K562 (cell line): ENCODE measurements at regions not wholly inside any gene's neighbourhood (a gene's known extent, or its start where the extent isn't known, plus 50 kb on each side); places are given as distances from the start of the nearest gene placed in this dataset.

Source experiments
- ATAC-seq: fragments of 200-7000 bp; cut with Tn5 transposase; 3 replicates; pipeline ENCODE4 v1.9.1; 2020; ENCODE audit warnings: moderate library complexity
- BruUV-seq: library from RNA; stranded (reverse); fragments of 400-500 nt; replicated peaks from 2 replicates; lab custom pipeline; 2021; lab: Mats Ljungman, UMichigan
- CTCF ChIA-PET: fragments of 300-600 bp; formaldehyde crosslinking; extraction: SDS; loops from one replicate; lab custom pipeline; 2021; ENCODE audit warnings: low intra/inter-chr PET ratio; lab: Yijun Ruan, JAX
- POLR2A ChIA-PET: fragments of 300-600, 350-650 bp; sonication (Branson Sonifier 250); formaldehyde crosslinking; extraction: SDS; loops from one replicate; lab custom pipeline; 2021; ENCODE audit warnings: antibody characterized with exemption, inconsistent platforms; lab: Yijun Ruan, JAX
- DNase-seq, 4 experiments: peaks; one replicate each; pipeline versions ENCODE4 v3.0.0 to v3.0.0-alpha.2; 2011 to 2018; ENCODE audit warnings: low spot score in 3 of 4, mixed read lengths in 3 of 4; ENCODE audit errors: extremely low read depth in 1 of 4
- FAIRE-seq: peaks from 2 replicates; lab custom pipeline; 2011; peaks lifted over from hg19 to GRCh38; lab: Jason Lieb, UNC
- H2AFZ ChIP-seq: 2 replicates; pipeline ENCODE4 v1.6.0; 2011; ENCODE audit warnings: low read depth, low read length, control low read depth, inconsistent platforms
- H3K27ac ChIP-seq: fragments of 200-600 bp; 3 replicates; pipeline ENCODE4 v1.8.0; 2011; ENCODE audit warnings: low read depth, mild to moderate bottlenecking, control low read depth, inconsistent platforms, low read length, moderate library complexity, mixed read lengths; ENCODE audit errors: extremely low read depth
- H3K27me3 ChIP-seq, 2 experiments: fragments of 300-600 bp in 1 of 2; 2 replicates in 1 of 2; 3 replicates in 1 of 2; pipeline versions ENCODE4 v1.6.0 to v1.8.0; 2011; ENCODE audit warnings: inconsistent platforms in 2 of 2, low read length in 2 of 2, mild to moderate bottlenecking in 1 of 2, mixed read lengths in 1 of 2, moderate library complexity in 1 of 2; ENCODE audit not compliant: control insufficient read depth in 2 of 2, insufficient read depth in 2 of 2
- H3K36me3 ChIP-seq: fragments of 300-600 bp; 3 replicates; pipeline ENCODE4 v1.8.0; 2011; ENCODE audit warnings: mild to moderate bottlenecking, low read length, inconsistent platforms; ENCODE audit not compliant: control insufficient read depth, insufficient read depth
- H3K4me1 ChIP-seq, 2 experiments: fragments of 200-600 bp in 1 of 2; replicated peaks in 1 of 2; 2 replicates in 1 of 2; 3 replicates in 1 of 2; pipeline versions ENCODE4 v1.5.1 to v1.8.0; 2011; ENCODE audit warnings: inconsistent platforms in 2 of 2, low read length in 2 of 2, mild to moderate bottlenecking in 1 of 2, mixed read lengths in 1 of 2, moderate library complexity in 1 of 2; ENCODE audit not compliant: control insufficient read depth in 2 of 2, insufficient read depth in 2 of 2
- H3K4me2 ChIP-seq: 2 replicates; pipeline ENCODE4 v1.6.1; 2011; ENCODE audit warnings: low read length, control low read depth, inconsistent platforms, mixed read lengths; ENCODE audit not compliant: insufficient read depth
- H3K4me3 ChIP-seq: fragments of 200-600 bp; sonication (generic), shearing (Covaris generic); 2 replicates; pipeline ENCODE4 v1.5.1; 2016; ENCODE audit warnings: control low read depth, inconsistent platforms
- H3K79me2 ChIP-seq: fragments of 200-600 bp; 3 replicates; pipeline ENCODE4 v1.8.0; 2011; ENCODE audit warnings: low read length, inconsistent platforms; ENCODE audit not compliant: control insufficient read depth, insufficient read depth
- H3K9ac ChIP-seq, 2 experiments: 2 replicates each; pipeline versions ENCODE4 v1.6.0 to v1.6.1; 2011; ENCODE audit warnings: low read depth in 2 of 2, low read length in 2 of 2, control low read depth in 1 of 2, inconsistent platforms in 1 of 2, mild to moderate bottlenecking in 1 of 2, mixed read lengths in 1 of 2; ENCODE audit not compliant: insufficient read depth in 1 of 2
- H3K9me1 ChIP-seq: one replicate; pipeline ENCODE4 v1.6.0; 2011; ENCODE audit warnings: inconsistent platforms, mild to moderate bottlenecking, low read length, moderate library complexity; ENCODE audit not compliant: control insufficient read depth, insufficient read depth
- H3K9me3 ChIP-seq: replicated peaks from 2 replicates; pipeline ENCODE4 v1.5.1; 2011; ENCODE audit warnings: low read depth, low read length, inconsistent platforms; ENCODE audit not compliant: control insufficient read depth, insufficient read depth
- H4K20me1 ChIP-seq: replicated peaks from 2 replicates; pipeline ENCODE4 v1.6.1; 2011; ENCODE audit warnings: low read length, inconsistent platforms, mixed read lengths; ENCODE audit not compliant: control insufficient read depth, insufficient read depth
- BRCA1 ChIP-seq, 2 experiments: fragments of 450-650 bp in 1 of 2; sonication (generic) in 1 of 2; formaldehyde crosslinking in 1 of 2; IDR thresholded peaks; 2 replicates each; pipeline versions ENCODE4 v1.5.0 to v1.6.1; 2017 to 2020; ENCODE audit warnings: mild to moderate bottlenecking in 1 of 2, missing genetic modification reagents in 1 of 2
- EGR1 ChIP-seq: fragments of 450-650 bp; conservative IDR thresholded peaks from 2 replicates; pipeline ENCODE4 v1.6.1; 2017; ENCODE audit warnings: mild to moderate bottlenecking
- HSF4 ChIP-seq: fragments of 250-450 bp; sonication (Bioruptor Pico); IDR thresholded peaks from 2 replicates; pipeline ENCODE4 v2.1.2; 2022; ENCODE audit warnings: mild to moderate bottlenecking, moderate library complexity, borderline replicate concordance
- JUN ChIP-seq, 2 experiments: sonication (generic) in 1 of 2; formaldehyde crosslinking in 1 of 2; IDR thresholded peaks; 2 replicates each; pipeline versions ENCODE4 v1.6.1 to v1.8.0; 2012 to 2022; ENCODE audit warnings: borderline replicate concordance in 2 of 2, mild to moderate bottlenecking in 2 of 2, improper control_type of control experiment in 1 of 2, low read depth in 1 of 2, low read length in 1 of 2, missing genetic modification reagents in 1 of 2
- L3MBTL2 ChIP-seq: fragments of 450-650 bp; IDR thresholded peaks from 2 replicates; pipeline ENCODE4 v1.6.1; 2016; ENCODE audit warnings: mild to moderate bottlenecking, moderate library complexity
- NR2C1 ChIP-seq, 2 experiments: fragments of 450-650 bp; IDR thresholded peaks; 2 replicates each; pipeline ENCODE4 v1.6.1; 2017; ENCODE audit warnings: mild to moderate bottlenecking in 2 of 2, antibody characterized with exemption in 1 of 2, inconsistent platforms in 1 of 2, missing compliant biosample characterization in 1 of 2, missing genetic modification characterization in 1 of 2
- PHF8 ChIP-seq: fragments of 200-600 bp; sonication (generic); IDR thresholded peaks from 2 replicates; pipeline ENCODE4 v1.6.1; 2012; ENCODE audit warnings: mixed run types, mild to moderate bottlenecking, inconsistent platforms, low read length, moderate library complexity, borderline replicate concordance
- POLR2H ChIP-seq: IDR thresholded peaks from 2 replicates; pipeline ENCODE4 v1.6.1; 2016; ENCODE audit warnings: missing genetic modification characterization, low read depth, mild to moderate bottlenecking, control low read depth, missing compliant biosample characterization, moderate library complexity
- TCF7L2 ChIP-seq: fragments of 150-350 bp; IDR thresholded peaks from 2 replicates; pipeline ENCODE4 v1.6.1; 2016; ENCODE audit warnings: low read depth, mild to moderate bottlenecking, low read length, moderate library complexity
- VEZF1 ChIP-seq: fragments of 200-800 bp; sonication (Bioruptor generic); IDR thresholded peaks from 2 replicates; pipeline ENCODE4 v1.6.1; 2017; ENCODE audit warnings: missing genetic modification characterization, missing compliant biosample characterization
- ZNF133 ChIP-seq: fragments of 250-450 bp; sonication (Bioruptor Pico); IDR thresholded peaks from 2 replicates; pipeline ENCODE4 v1.4.0; 2020; ENCODE audit warnings: mild to moderate bottlenecking
- ZNF143 ChIP-seq: sonication (generic); formaldehyde crosslinking; IDR thresholded peaks from 2 replicates; pipeline ENCODE4 v1.9.0; 2022; ENCODE audit warnings: mild to moderate bottlenecking, missing genetic modification reagents
- ZNF75A ChIP-seq: fragments of 450-650 bp; formaldehyde crosslinking; IDR thresholded peaks from 2 replicates; pipeline ENCODE4 v1.4.0; 2020; ENCODE audit warnings: mild to moderate bottlenecking
- WGBS: fragments of 100-300 bp; shearing (Covaris generic); methylation state at CpG from one replicate; pipeline ENCODE4 v1.1.6; 2016; ENCODE audit warnings: low coverage, mixed read lengths; ENCODE audit not compliant: insufficient coverage; ENCODE audit errors: missing lambda C conversion rate; 5-methylcytosine and 5-hydroxymethylcytosine counted together
- in situ Hi-C: fragments of 300-500 bp; cut with MboI; formaldehyde crosslinking; loops from 4 replicates; pipeline ENCODE4 v1.15.0; 2018; ENCODE audit warnings: inconsistent platforms, mixed read lengths
- intact Hi-C: fragments of 100-400 bp; cut with micrococcal nuclease; formaldehyde crosslinking; loops from 2 replicates; pipeline ENCODE4 v1.14.2; 2022
- TF ChIP-seq, protein P1 (sequence below): fragments of 450-650 bp; IDR thresholded peaks from 2 replicates; pipeline ENCODE4 v1.6.1; 2016

DNA sequence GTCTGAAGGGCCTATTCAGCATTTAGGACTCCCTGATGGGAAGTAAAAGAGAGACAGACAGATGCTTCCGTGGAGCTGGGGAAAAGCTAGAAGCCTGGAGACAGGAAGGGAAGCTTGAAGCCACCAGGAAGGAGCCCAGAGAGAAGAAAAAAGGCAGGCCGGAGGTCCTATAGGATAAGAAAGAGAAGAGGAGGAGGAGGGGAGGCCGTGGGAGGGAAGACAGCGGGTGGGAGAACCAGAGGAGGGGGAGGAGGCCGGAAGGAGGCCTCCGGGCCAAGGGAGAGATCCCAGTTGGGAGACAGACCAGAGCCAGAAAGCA is 107.1 kb upstream of the PKDCC start:
- Histone ChIP-seq H2AFZ (peak overlapping the region; percentile 62), H3K4me3 (no peak overlapping the region), H3K79me2 (no peaks in the 10 kb centered on the region), H4K20me1 (no peaks in the 10 kb centered on the region), H3K36me3 (no peaks in the 10 kb centered on the region), H3K4me2 (no peak overlapping the region), H3K9me3 (no peaks in the 10 kb centered on the region), H3K9ac (no peak overlapping the region; a peak in 1 of 4 replicates), H3K4me1 (peaks cover 0 to 14% of the 10 kb centered on the region in 2 experiments; a peak in 2 of 5 replicates), H3K27me3 (peaks cover 0 to 4% of the 10 kb centered on the region in 2 experiments; a peak in 2 of 5 replicates), H3K27ac (no peak overlapping the region), H3K9me1 (no peaks in the 10 kb centered on the region)
- WGBS = 0% methylated on average over 3 of the region's 6 CpGs
- POLR2A ChIA-PET = interaction anchor here (0.5 kb wide), 1 partner anchor 12 kb away, joined by 3 read pairs; no protein-coding TSS in a partner anchor
- no peak for FAIRE-seq
- CTCF ChIA-PET = no interaction called here
- ATAC-seq = peak; percentile 31; the same call in 1 of the 3 replicates
- in situ Hi-C loops (no loop called here), intact Hi-C loops (no loop called here)
- no TSS peak for BruUV-seq
- peak; percentile 40 to 51 (median 46) for DNase-seq
- TF ChIP-seq EGR1 (peak; percentile 67), POLR2H (tag) (no peak), ZNF133 (CRISPR knock-in tag) (no peak), HSF4 (CRISPR knock-in tag) (no peak), TCF7L2 (no peak), VEZF1 (CRISPR knock-in tag) (peak; percentile 33; the same call in 1 of the 2 replicates), PHF8 (no peak), BRCA1 (IDR thresholded peaks at IDR 0.05) (no peak), BRCA1 (CRISPR knock-in tag; IDR thresholded peaks at IDR 0.05) (no peak), ZNF143 (CRISPR knock-in tag) (no peak), NR2C1 (IDR thresholded peaks at IDR 0.05) (no peak), NR2C1 (tag; IDR thresholded peaks at IDR 0.05) (no peak), JUN (IDR thresholded peaks at IDR 0.05; ENCODE audit: borderline replicate concordance, low read depth, low read length) (no peak), JUN (CRISPR knock-in tag; IDR thresholded peaks at IDR 0.05; ENCODE audit: borderline replicate concordance) (no peak), L3MBTL2 (no peak), ZNF75A (CRISPR knock-in tag) (no peak)
- TF ChIP-seq, protein P1, sequence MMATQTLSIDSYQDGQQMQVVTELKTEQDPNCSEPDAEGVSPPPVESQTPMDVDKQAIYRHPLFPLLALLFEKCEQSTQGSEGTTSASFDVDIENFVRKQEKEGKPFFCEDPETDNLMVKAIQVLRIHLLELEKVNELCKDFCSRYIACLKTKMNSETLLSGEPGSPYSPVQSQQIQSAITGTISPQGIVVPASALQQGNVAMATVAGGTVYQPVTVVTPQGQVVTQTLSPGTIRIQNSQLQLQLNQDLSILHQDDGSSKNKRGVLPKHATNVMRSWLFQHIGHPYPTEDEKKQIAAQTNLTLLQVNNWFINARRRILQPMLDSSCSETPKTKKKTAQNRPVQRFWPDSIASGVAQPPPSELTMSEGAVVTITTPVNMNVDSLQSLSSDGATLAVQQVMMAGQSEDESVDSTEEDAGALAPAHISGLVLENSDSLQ = peak; percentile 65; the same call in 1 of the 2 replicates
